HG03571 (cell line): ENCODE measurements at regions not wholly inside any gene's neighbourhood (a gene's known extent, or its start where the extent isn't known, plus 50 kb on each side); places are given as distances from the start of the nearest gene placed in this dataset.

Experiments
- ATAC-seq: cut with Tn5 transposase; IDR thresholded peaks from one replicate; pipeline ENCODE4 v1.9.1; 2021; ENCODE audit not compliant: unreplicated experiment

DNA sequence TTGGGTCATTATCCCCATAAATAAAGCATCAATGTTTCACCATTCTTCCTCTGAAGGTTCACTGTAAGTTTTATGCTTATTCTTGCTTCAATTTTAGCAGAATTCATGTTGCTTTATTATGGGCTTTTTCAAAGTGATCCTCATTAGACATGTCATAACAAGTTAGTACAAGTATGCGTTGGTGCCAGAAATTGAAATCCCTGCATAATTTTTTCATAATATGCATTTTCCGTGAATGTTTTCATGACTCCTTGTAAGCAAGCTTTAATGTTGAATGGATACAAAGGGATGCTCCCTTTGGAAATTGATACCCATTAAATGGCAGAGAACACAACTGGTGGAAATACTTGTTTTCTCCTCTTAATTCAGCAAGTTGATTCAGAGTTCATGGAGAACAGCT is 179.7 kb downstream of the ST6GAL2 start:
- ATAC-seq = no peak

DNA sequence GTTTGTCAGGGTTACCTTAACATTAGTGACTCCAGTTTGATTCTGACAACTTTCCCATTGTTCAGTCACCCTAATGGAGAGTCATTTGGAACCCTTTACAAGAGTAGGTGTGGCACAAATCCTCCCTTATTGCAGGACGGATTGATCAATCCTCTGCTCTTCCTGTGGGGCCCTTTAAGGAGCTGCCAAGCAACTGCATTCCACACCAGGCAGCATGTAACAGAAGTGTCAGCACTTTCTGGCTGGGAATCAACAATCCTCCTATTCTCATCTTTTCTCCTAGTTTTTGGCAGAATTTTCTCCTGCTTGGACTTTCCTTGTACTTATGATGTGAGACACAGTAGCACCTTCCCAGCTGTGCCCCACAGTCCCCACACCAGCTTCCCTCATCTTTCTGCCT is 177.8 kb downstream of the ST6GAL2 start:
- no peak for ATAC-seq

DNA sequence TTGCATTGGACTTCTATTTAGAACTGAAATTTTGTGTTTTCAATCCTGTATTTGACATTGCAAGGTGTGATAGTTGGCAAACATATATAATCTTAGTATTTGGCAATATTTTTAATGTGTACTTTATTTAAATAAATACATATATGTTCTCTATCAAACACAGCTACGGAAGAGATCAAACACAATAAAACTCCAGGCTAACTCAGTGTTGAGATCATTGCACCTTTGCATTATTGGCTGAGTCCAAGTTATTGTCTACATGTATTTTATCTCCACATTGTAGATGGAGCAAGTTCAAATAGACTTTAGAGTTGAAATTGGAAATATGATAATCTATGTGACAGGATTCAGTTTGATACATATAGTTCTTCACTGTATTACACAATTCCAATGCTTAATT is 176.7 kb downstream of the ST6GAL2 start:
- ATAC-seq = no peak

DNA sequence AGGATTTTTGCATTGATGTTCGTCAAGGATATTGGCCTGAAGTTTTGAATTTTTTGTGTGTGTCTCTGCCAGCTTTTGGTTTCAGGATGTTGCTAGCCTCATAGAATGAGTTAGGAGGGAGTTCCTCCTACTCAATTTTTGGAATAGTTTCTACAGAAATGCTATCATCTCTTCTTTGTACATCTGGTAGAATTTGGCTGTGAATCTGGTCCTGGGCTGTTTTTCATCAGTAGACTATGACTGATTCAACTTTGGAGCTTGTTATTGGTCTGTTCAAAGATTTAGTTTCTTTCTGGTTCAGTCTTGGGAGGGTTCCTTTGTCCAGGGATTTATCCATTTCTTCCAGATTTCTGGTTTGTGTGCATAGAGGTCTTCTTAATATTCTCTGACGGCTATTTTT is 166.7 kb downstream of the ST6GAL2 start:
- ATAC-seq = no peak

DNA sequence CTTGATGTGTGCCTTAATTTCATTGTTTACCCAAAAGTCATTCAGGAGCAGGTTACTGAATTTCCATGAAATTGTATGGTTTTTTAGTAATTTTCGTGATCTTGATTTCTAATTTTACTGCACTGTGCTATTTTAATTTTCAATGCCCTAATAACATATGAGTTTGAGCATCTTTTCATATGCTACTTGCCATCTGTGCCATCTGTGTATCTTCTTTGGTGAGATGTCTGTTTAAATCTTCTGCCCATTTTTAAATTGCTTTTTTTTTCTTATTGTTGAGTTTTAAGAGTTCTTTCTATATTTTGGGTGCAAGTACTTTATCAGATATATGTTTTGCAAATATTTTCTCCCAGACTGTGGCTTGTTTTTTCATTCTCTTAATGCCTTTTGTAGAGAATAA is 165.9 kb downstream of the ST6GAL2 start:
- no peak for ATAC-seq

DNA sequence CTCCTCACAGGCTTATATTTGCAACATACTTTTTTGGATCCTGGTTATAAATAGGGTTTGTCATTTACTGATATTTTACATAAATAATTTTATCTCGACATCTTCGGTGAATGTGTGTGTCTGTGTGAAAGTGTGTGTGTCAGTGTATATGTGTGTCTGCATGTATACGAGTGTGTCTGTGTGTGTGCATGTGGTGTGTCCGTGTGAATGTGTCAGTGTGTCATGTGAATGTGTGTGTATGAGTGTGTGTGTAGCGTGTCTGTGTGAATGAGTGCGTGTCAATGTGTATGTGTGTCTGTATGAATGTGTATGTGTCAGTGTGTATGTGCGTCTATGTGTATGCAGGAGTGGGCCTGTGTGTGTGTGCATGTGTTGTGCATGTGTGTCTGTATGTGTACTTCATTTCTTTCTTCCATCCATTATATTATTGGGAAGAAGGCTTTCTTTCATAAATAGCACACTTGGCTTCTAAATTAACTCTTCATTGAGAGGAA is 161.6 kb downstream of the ST6GAL2 start:
- no peak for ATAC-seq

DNA sequence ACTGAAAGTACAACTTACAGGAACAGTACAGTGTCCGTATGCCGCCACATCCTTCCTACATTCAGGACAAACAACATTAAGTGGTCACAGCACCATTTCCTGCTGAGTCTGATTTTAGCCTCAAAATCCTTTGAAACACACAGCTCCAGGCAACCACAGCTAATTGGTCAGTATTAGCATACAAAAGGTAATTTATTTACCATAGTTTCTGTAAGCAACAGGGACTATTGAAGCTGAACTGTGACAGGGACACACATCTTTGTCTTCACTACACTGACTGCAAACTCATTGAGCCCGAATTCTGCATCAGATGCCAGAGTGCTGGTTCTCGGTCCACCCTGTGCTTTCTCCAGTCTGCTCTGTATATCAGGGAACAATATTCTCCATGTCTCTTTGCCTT is 151.8 kb downstream of the ST6GAL2 start:
- ATAC-seq = no peak

DNA sequence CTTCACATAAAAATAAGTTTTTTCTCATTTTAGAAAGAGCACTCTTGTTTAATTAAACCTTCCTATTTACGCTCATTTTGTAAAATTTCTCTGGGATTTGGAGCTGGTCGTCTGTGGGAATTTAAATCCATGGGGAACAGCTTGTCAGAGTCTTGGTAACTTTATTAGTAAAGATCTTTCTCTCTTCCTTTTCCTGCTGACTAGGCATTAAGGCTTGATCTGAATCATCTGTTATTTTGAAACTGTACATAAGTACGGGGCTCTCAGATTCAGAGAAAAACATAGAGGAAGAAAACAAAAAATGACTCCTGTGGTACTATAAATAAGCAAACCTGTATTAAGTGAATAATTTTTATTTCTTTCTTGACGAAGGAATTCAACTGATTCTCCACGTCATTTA is 150.2 kb downstream of the ST6GAL2 start:
- ATAC-seq = no peak

DNA sequence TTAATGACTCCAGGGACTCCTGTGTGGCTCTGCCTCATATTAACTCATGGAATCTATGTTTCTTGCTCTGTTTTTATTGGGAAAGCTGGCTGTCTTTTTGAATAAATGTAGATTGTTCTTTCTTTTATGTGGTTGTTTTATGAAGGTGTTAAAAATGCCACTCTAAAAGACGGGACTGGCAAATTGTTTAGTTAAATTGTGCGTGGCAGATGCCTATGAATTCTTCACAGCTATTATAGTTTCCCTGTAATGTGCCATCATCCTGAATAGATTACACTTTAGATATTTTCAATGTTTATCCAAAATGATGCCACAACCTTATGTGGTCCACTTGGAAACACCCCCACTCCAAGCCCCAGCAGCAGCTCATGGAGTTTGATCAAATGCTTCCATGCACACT is 149.7 kb downstream of the ST6GAL2 start:
- ATAC-seq = no peak

DNA sequence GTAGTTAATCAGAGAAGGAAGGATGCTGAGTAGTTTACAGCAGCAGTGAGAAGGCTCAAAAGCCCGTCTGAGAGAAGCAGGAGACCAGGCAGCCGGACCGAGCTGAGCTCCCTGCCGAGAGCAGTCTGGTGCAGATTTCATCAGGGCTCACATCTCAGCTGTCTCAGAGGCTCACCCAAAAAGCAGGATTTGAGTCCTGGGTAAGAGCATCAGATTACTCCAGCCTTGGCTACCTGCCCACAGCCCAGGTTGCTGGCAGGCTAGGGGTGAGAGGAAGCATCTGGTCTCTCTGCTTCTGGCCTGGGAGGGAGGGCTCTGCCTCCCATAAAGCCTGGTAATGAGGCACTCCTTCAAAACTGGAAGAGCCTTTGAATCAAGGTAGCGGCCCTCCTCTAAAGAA is 140.5 kb downstream of the ST6GAL2 start:
- no peak for ATAC-seq

DNA sequence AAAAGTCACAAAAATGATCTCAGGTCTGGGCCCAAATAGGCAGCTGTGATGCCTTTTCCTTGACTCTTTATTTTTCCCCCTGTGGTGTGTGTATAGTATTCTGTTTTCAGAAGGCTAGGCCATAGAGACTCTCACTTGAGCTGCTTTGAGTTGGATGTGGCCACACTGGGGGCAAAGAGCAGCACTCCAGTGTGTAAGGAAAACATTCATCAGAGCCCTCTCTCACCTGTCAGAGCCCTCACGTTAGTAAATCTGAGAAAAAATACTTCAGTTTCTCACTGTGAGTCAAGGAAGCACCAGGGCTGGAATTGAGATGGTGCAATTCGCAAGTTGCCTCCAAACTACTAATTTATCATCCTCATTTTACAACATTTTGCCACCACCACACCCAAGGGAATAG is 136.1 kb downstream of the ST6GAL2 start:
- ATAC-seq = no peak
